HepG2 (cell line): ENCODE measurements at regions not wholly inside any gene's neighbourhood (a gene's known extent, or its start where the extent isn't known, plus 50 kb on each side); places are given as distances from the start of the nearest gene placed in this dataset.

Experiments
- CREB1 ChIP-seq, 2 experiments: fragments of 450-650 bp in 1 of 2; IDR thresholded peaks; 2 replicates each; pipeline ENCODE4 v1.6.1; 2016 to 2017; ENCODE audit warnings: control low read depth in 1 of 2, mild to moderate bottlenecking in 1 of 2, missing compliant biosample characterization in 1 of 2, missing genetic modification characterization in 1 of 2
- CTCF ChIP-seq: sonication (generic); formaldehyde crosslinking; IDR thresholded peaks from 2 replicates; pipeline ENCODE4 v1.5.0; 2020; ENCODE audit warnings: mild to moderate bottlenecking, missing genetic modification reagents, moderate library complexity
- KDM5B ChIP-seq: sonication (generic); formaldehyde crosslinking; IDR thresholded peaks from 2 replicates; pipeline ENCODE4 v1.4.0; 2020; ENCODE audit warnings: missing genetic modification reagents, mild to moderate bottlenecking, borderline replicate concordance
- KLF13 ChIP-seq: sonication (generic); formaldehyde crosslinking; IDR thresholded peaks from 2 replicates; pipeline ENCODE4 v1.4.0; 2020; ENCODE audit warnings: mild to moderate bottlenecking, missing genetic modification reagents
- MYC ChIP-seq: sonication (generic); formaldehyde crosslinking; IDR thresholded peaks from 2 replicates; pipeline ENCODE4 v1.9.0; 2021; ENCODE audit warnings: missing genetic modification reagents, borderline replicate concordance
- PRPF4 ChIP-seq: fragments of 200-400 bp; formaldehyde crosslinking; IDR thresholded peaks from 2 replicates; pipeline ENCODE4 v1.6.1; 2016; ENCODE audit warnings: low read length, low read depth; ENCODE audit not compliant: poor library complexity, severe bottlenecking
- RBFOX2 ChIP-seq: fragments of 200-400 bp; formaldehyde crosslinking; IDR thresholded peaks from 2 replicates; pipeline ENCODE4 v1.6.1; 2017; ENCODE audit warnings: low read depth, mild to moderate bottlenecking, low read length
- SNAPC4 ChIP-seq: sonication (generic); formaldehyde crosslinking; IDR thresholded peaks from 2 replicates; pipeline ENCODE4 v1.4.0; 2020; ENCODE audit warnings: mild to moderate bottlenecking, missing genetic modification reagents
- SRSF9 ChIP-seq: fragments of 200-400 bp; formaldehyde crosslinking; IDR thresholded peaks from 2 replicates; pipeline ENCODE4 v1.6.1; 2018; ENCODE audit warnings: borderline replicate concordance, mild to moderate bottlenecking, low read depth, low read length; ENCODE audit not compliant: insufficient read depth, poor library complexity, severe bottlenecking
- ZKSCAN1 ChIP-seq: fragments of 150-350 bp; IDR thresholded peaks from 2 replicates; pipeline ENCODE4 v1.6.1; 2014; ENCODE audit warnings: low read length
- ZNF207 ChIP-seq: fragments of 450-650 bp; IDR thresholded peaks from 2 replicates; pipeline ENCODE4 v1.6.1; 2016; ENCODE audit warnings: antibody characterized with exemption, borderline replicate concordance
- ZNF317 ChIP-seq: sonication (generic); formaldehyde crosslinking; IDR thresholded peaks from 2 replicates; pipeline ENCODE4 v1.5.0; 2020; ENCODE audit warnings: mild to moderate bottlenecking, missing genetic modification reagents

GRCh38 chr15:81612631-81613030 lies 238.6 kb upstream of the TMC3 start:
- TF ChIP-seq CTCF = no peak
- TF ChIP-seq ZNF207 = no peak
- no peak for TF ChIP-seq MYC (CRISPR knock-in tag)
- no peak for TF ChIP-seq ZKSCAN1
- no peak for TF ChIP-seq KLF13 (CRISPR knock-in tag)
- TF ChIP-seq PRPF4 = no peak
- no peak for TF ChIP-seq SNAPC4 (CRISPR knock-in tag)
- TF ChIP-seq SRSF9 = no peak
- TF ChIP-seq KDM5B (CRISPR knock-in tag) = no peak
- no peak for TF ChIP-seq CREB1 (IDR thresholded peaks at IDR 0.05)
- no peak for TF ChIP-seq CREB1 (CRISPR knock-in tag; IDR thresholded peaks at IDR 0.05)
- no peak for TF ChIP-seq ZNF317
- no peak for TF ChIP-seq RBFOX2
